ENCODE measurements at regions not wholly inside any gene's neighbourhood (a gene's known extent, or its start where the extent isn't known, plus 50 kb on each side); places are given as distances from the start of the nearest gene placed in this dataset.

DNA sequence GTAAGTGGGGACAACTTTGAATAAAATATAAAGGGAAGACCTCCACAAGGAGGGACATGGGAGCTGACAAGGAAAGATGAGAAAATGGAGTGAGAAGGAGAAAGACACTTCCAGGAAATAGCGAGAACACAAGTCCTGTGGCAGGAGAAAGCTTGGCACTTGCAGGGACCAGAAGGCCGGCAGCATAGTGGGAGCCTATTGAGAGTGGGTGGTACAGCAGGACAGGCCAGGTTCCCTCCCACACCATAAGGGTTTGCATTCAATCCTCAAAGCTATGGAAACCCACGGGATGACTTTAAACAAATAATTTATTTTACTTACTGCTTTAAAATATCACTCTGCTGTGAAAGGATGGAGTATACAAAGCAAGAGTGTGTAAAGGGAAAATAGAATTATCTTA, 173.2 kb upstream of the ELL2 start:
- TF ChIP-seq, protein P1, sequence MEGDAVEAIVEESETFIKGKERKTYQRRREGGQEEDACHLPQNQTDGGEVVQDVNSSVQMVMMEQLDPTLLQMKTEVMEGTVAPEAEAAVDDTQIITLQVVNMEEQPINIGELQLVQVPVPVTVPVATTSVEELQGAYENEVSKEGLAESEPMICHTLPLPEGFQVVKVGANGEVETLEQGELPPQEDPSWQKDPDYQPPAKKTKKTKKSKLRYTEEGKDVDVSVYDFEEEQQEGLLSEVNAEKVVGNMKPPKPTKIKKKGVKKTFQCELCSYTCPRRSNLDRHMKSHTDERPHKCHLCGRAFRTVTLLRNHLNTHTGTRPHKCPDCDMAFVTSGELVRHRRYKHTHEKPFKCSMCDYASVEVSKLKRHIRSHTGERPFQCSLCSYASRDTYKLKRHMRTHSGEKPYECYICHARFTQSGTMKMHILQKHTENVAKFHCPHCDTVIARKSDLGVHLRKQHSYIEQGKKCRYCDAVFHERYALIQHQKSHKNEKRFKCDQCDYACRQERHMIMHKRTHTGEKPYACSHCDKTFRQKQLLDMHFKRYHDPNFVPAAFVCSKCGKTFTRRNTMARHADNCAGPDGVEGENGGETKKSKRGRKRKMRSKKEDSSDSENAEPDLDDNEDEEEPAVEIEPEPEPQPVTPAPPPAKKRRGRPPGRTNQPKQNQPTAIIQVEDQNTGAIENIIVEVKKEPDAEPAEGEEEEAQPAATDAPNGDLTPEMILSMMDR (IDR thresholded peaks at IDR 0.05; ENCODE audit: low read length, missing control alignments): no peak
- DNase-seq (ENCODE audit: low read depth): no peak

DNA sequence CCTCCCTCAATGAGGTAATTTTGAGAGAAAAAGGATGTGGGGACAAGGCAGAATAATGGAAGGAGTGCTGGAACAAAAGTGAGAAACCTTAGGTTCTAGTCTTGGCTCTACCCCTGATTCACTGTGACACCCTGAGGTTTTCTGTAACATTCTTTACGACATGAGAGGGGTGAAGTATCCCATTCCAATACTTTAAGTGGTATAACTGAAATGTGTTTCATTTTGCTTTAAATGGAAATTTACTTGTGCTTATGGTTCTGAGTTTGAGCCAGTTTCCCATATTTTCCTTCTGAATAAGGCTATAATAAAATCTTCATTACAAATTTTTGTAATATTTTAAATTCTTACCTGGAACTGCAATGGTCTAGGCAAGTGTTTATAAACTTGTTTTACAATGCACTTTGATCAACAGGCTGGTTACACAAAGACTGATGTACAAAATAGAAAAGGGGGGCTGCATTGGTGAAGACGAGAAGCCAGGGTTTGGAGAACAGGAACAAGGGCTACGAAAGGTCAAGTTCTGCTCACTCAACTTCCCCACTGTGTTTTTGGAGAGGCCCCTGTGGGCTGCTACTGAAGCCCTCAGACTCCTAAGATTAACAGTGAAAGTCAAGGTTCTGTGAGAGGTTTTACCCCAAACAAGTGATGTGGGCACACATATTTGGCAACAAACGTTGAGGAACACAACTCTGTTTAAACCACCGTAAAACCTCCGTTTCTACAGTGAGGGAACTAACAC, 171.9 kb upstream of the ELL2 start:
- DNase-seq (ENCODE audit: low read depth): no peak
- H3K4me3 ChIP-seq (replicated peaks; ENCODE audit: low read depth, low read length): no peak overlapping the region
- TF ChIP-seq, protein P1 (IDR thresholded peaks at IDR 0.05; ENCODE audit: low read length, missing control alignments): no peak

More for the DNA sequence above, 173.2 kb upstream of the ELL2 start:
- no peak overlapping the region for H3K4me3 ChIP-seq (replicated peaks; ENCODE audit: low read depth, low read length)

DNA sequence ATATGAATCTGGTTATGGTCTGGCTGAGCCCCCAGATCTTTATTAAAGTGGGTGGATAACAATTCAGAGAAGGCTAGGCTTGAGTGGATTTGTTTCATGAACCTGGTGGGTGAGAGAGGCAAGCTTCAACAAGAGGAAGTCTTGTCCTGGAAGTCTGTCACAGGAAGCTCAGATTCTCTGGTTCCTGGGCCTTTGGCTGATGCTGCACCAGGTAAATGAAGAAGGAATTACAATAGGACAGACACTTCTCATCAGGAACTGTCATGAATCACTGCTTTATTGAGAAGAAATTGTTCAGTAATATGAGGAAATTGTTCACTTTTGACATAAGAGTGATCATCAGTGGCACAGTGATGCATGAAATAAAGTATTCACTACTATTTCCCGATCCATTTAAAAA, 167.6 kb upstream of the ELL2 start:
- TF ChIP-seq, protein P1 (IDR thresholded peaks at IDR 0.05; ENCODE audit: low read length, missing control alignments): no peak
- no peak for DNase-seq (ENCODE audit: low read depth)
- H3K4me3 ChIP-seq (replicated peaks; ENCODE audit: low read depth, low read length): no peak overlapping the region

DNA sequence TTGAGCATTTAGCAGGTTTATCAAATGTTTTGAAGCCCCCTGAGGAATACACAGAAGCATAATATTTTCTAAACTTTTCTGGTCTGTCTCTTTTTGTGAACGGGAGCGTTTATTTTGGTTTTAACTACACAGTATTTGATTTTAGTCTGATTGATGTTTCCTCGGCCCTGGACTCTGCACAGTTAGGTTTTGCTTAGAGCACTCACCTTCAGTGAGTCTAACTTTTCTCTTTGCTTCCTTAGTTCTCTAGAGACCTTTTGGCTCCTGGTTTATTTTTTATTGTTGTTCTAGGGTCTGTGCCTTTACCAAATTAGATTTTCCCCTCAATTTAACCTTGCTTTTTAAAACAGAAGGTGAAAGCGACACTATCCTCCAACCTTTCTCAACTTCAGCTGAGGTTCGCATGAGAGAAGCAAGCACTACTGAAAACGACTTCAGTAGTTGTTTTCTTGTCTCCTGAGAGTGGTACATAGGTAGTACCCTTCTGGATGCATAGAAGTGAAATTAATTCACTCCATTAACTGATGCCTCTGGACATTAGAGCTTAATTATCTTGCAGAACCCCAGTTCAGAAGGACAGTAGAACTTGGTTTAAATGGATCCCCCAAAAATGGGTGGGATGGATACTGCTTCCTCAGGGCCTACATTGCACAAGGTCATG, 166.7 kb upstream of the ELL2 start:
- DNase-seq (ENCODE audit: low read depth): no peak
- no peak overlapping the region for H3K4me3 ChIP-seq (replicated peaks; ENCODE audit: low read depth, low read length)
- TF ChIP-seq, protein P1 (IDR thresholded peaks at IDR 0.05; ENCODE audit: low read length, missing control alignments): no peak

DNA sequence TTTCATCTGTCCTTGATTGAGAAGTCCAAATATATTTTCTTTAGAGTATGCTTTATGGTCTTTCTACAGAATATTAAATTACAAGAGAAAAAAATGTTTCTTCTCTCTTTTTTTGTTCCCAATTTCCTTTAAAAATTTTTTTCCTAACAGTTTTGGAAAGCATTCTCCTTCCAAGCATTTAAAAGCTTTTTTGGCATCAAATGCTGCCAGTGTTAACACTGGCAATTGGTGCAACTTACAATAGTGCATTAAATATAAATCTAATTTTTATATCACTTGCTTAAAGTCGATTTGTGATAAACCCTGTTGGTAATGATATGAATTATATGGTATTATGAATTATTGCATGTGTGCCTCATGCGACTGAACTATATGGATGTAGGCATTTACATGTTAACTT, 165.9 kb upstream of the ELL2 start:
- TF ChIP-seq, protein P1 (IDR thresholded peaks at IDR 0.05; ENCODE audit: low read length, missing control alignments): no peak
- DNase-seq (ENCODE audit: low read depth): no peak
- no peak overlapping the region for H3K4me3 ChIP-seq (replicated peaks; ENCODE audit: low read depth, low read length)

DNA sequence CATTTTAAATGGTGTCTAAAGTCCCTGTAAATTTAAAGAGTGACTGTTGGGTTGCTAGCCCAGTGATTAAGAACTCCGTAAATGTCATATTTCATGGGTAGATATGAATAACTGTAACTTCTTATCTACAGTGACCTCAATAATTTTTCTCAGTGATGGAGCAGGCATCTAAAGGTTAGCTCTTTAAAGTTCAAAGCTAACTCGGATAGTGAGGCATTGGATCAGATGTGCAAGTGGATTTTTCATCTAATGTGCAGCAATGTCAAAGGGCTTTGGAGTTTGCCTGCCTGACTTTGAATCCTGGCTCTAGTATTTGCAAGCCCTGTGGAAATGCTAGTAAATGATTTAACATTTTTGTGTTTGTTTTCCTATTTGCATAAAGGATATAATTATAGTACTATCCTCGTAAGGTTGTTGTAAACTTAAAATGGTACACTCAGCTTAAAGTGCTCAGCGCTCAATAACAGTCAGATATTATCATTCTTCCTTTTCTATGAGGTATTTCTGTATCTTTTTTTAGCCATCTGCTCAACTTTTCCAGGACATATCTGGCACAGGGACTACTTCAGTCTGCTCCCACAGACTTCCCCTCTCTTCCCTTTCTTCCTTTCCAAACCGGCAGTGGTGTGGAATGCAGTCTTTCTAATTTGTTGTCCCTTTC, 163.7 kb upstream of the ELL2 start:
- TF ChIP-seq, protein P1 (IDR thresholded peaks at IDR 0.05; ENCODE audit: low read length, missing control alignments): no peak
- no peak overlapping the region for H3K4me3 ChIP-seq (replicated peaks; ENCODE audit: low read depth, low read length)

More for the DNA sequence above, 163.7 kb upstream of the ELL2 start:
- peak; percentile 61 for DNase-seq (ENCODE audit: low read depth)

All from fibroblast of pulmonary artery (primary cell).